ENCODE measurements at regions not wholly inside any gene's neighbourhood (a gene's known extent, or its start where the extent isn't known, plus 50 kb on each side); places are given as distances from the start of the nearest gene placed in this dataset.
A peak's percentile ranks its signal among the peaks of the same experiment; 100 is the strongest.

- H3K27me3 ChIP-seq = no peaks in the 10 kb centered on the region
- H3K36me3 ChIP-seq = no peaks in the 10 kb centered on the region
- ATAC-seq = no peak
- TF ChIP-seq EP300 (IDR thresholded peaks at IDR 0.05) = no peak
- no peak for TF ChIP-seq CTCF (IDR thresholded peaks at IDR 0.05)
- no peak for TF ChIP-seq POLR2AphosphoS5 (IDR thresholded peaks at IDR 0.05)
- no peak for TF ChIP-seq POLR2A (IDR thresholded peaks at IDR 0.05)
- WGBS, 2 donors (ENCODE audit: low coverage in 1 of 2) = 40 to 86% methylated on average over 1 to 2 of the region's 3 CpGs
- peak overlapping the region; percentile 47 to 85 (median 85) for H3K27ac ChIP-seq
- no peaks in the 10 kb centered on the region for H3K9me3 ChIP-seq
- H3K4me3 ChIP-seq = no peak overlapping the region
- H3K4me1 ChIP-seq = peaks cover 0 to 39% (median 16%) of the 10 kb centered on the region in 3 donors
These were observed 142.0 kb downstream of the SCARB1 start for GRCh38 chr12:124721501-124722162.

GRCh38 chr12:124720681-124721500 is 142.8 kb downstream of the SCARB1 start:
- WGBS, 2 donors (ENCODE audit: low coverage in 1 of 2) = 49 to 72% methylated on average over 5 to 9 of the region's 16 CpGs
- TF ChIP-seq POLR2AphosphoS5 (IDR thresholded peaks at IDR 0.05) (peak; percentile 91), EP300 (IDR thresholded peaks at IDR 0.05) (no peak), CTCF (IDR thresholded peaks at IDR 0.05) (no peak), POLR2A (IDR thresholded peaks at IDR 0.05) (no peak)
- ATAC-seq = peak; percentile 78

GRCh38 chr12:124720004-124720680 is 143.5 kb downstream of the SCARB1 start:
- TF ChIP-seq CTCF (IDR thresholded peaks at IDR 0.05) = peak in 3 of 4 experiments; percentile 41 to 62 (median 54)
- no peak for TF ChIP-seq EP300 (IDR thresholded peaks at IDR 0.05)
- TF ChIP-seq POLR2AphosphoS5 (IDR thresholded peaks at IDR 0.05) = no peak
- no peak for TF ChIP-seq POLR2A (IDR thresholded peaks at IDR 0.05)
- no peaks in the 10 kb centered on the region for H3K27me3 ChIP-seq
- no peak overlapping the region for H3K4me3 ChIP-seq
- H3K4me1 ChIP-seq = peaks cover 0 to 30% (median 16%) of the 10 kb centered on the region in 3 donors
- H3K36me3 ChIP-seq = no peaks in the 10 kb centered on the region
- H3K27ac ChIP-seq = peak overlapping the region; percentile 53 to 85 (median 85)
- ATAC-seq = peak; percentile 70
- no peaks in the 10 kb centered on the region for H3K9me3 ChIP-seq
- 35 to 41% methylated on average over 10 to 13 of the region's 14 CpGs for WGBS, 2 donors (ENCODE audit: low coverage in 1 of 2)

More at GRCh38 chr12:124720681-124721500, 142.8 kb downstream of the SCARB1 start:
- H3K9me3 ChIP-seq = no peaks in the 10 kb centered on the region
- H3K4me3 ChIP-seq = no peak overlapping the region
- H3K4me1 ChIP-seq = peaks cover 0 to 31% (median 16%) of the 10 kb centered on the region in 3 donors
- peak overlapping the region; percentile 53 to 85 (median 85) for H3K27ac ChIP-seq
- H3K27me3 ChIP-seq = no peaks in the 10 kb centered on the region
- H3K36me3 ChIP-seq = no peaks in the 10 kb centered on the region

GRCh38 chr12:124719231-124719630 is 144.4 kb downstream of the SCARB1 start:
- peak overlapping the region in 3 of 4 donors; percentile 85 for H3K27ac ChIP-seq
- TF ChIP-seq CTCF (IDR thresholded peaks at IDR 0.05) (no peak), POLR2A (IDR thresholded peaks at IDR 0.05) (no peak), POLR2AphosphoS5 (IDR thresholded peaks at IDR 0.05) (no peak), EP300 (IDR thresholded peaks at IDR 0.05) (no peak)
- H3K9me3 ChIP-seq = no peaks in the 10 kb centered on the region
- ATAC-seq = no peak
- H3K4me3 ChIP-seq = no peak overlapping the region
- no peaks in the 10 kb centered on the region for H3K27me3 ChIP-seq
- whole genome bisulfite sequencing, 2 donors (ENCODE audit: low coverage in 1 of 2) = 86 to 87% methylated on average over 8 to 9 of the region's 12 CpGs
- H3K36me3 ChIP-seq = no peaks in the 10 kb centered on the region
- peaks cover 0 to 34% (median 16%) of the 10 kb centered on the region in 3 donors for H3K4me1 ChIP-seq

All from gastroesophageal sphincter (tissue), 4 donors.